ENCODE measurements at regions not wholly inside any gene's neighbourhood (a gene's known extent, or its start where the extent isn't known, plus 50 kb on each side); places are given as distances from the start of the nearest gene placed in this dataset.

GRCh38 chr9:110099236-110100095 lies 108.5 kb downstream of the C9orf152 start:
- no peak for DNase-seq

GRCh38 chr9:110101531-110102161 lies 106.3 kb downstream of the C9orf152 start:
- no peak for DNase-seq

GRCh38 chr9:110103257-110103656 lies 104.7 kb downstream of the C9orf152 start:
- DNase-seq = no peak

- no peak for DNase-seq
These were observed 103.6 kb downstream of the C9orf152 start for GRCh38 chr9:110104261-110104809.

GRCh38 chr9:110105107-110105506 lies 102.9 kb downstream of the C9orf152 start:
- no peak for DNase-seq

GRCh38 chr9:110106661-110107060 lies 101.3 kb downstream of the C9orf152 start:
- no peak for DNase-seq

- no peak for DNase-seq
These were observed 98.4 kb downstream of the C9orf152 start for GRCh38 chr9:110109333-110110092.

GRCh38 chr9:110110154-110110553 lies 97.8 kb downstream of the C9orf152 start:
- DNase-seq = no peak

GRCh38 chr9:110111868-110112267 lies 96.1 kb downstream of the C9orf152 start:
- no peak for DNase-seq

- no peak for DNase-seq
These were observed 95.2 kb downstream of the C9orf152 start for GRCh38 chr9:110112792-110113191.

- DNase-seq = no peak
These were observed 93.7 kb downstream of the C9orf152 start for GRCh38 chr9:110114086-110114858.

GRCh38 chr9:110114859-110115201 lies 93.1 kb downstream of the C9orf152 start:
- DNase-seq = no peak

GRCh38 chr9:110115341-110115820 lies 92.6 kb downstream of the C9orf152 start:
- DNase-seq = no peak

GRCh38 chr9:110115826-110116542 lies 92.0 kb downstream of the C9orf152 start:
- DNase-seq = no peak

GRCh38 chr9:110116543-110116885 lies 91.4 kb downstream of the C9orf152 start:
- DNase-seq = no peak

- DNase-seq = no peak
These were observed 86.8 kb downstream of the C9orf152 start for GRCh38 chr9:110121170-110121569.

GRCh38 chr9:110123341-110124095 lies 84.4 kb downstream of the C9orf152 start:
- no peak for DNase-seq

GRCh38 chr9:110124439-110124838 lies 83.5 kb downstream of the C9orf152 start:
- DNase-seq = no peak

- DNase-seq = no peak
These were observed 82.7 kb downstream of the C9orf152 start for GRCh38 chr9:110125207-110125751.

- DNase-seq = no peak
These were observed 82.1 kb downstream of the C9orf152 start for GRCh38 chr9:110125763-110126351.
